Mammary epithelial cell (primary cell): ENCODE measurements at regions not wholly inside any gene's neighbourhood (a gene's known extent, or its start where the extent isn't known, plus 50 kb on each side); places are given as distances from the start of the nearest gene placed in this dataset.

Experiments
- CTCF ChIP-seq, 2 donors: IDR thresholded peaks in 1 of 2; conservative IDR thresholded peaks in 1 of 2; 2 replicates each; pipeline ENCODE4 v1.5.1; 2011 to 2012; ENCODE audit warnings: inconsistent platforms in 2 of 2, low read length in 2 of 2, mild to moderate bottlenecking in 2 of 2, control low read depth in 1 of 2, low read depth in 1 of 2; ENCODE audit not compliant: insufficient read depth in 1 of 2; ENCODE audit errors: extremely low read depth in 1 of 2
- EZH2 ChIP-seq: IDR thresholded peaks from 2 replicates; pipeline ENCODE4 v1.6.1; 2012; ENCODE audit warnings: low read length, inconsistent platforms, borderline replicate concordance

GRCh38 chr12:25781232-25781631, 177.2 kb upstream of the RASSF8 start:
- TF ChIP-seq CTCF (conservative IDR thresholded peaks at IDR 0.05 in 1 of 2, IDR thresholded peaks at IDR 0.05 in 1 of 2; ENCODE audit: extremely low read depth in 1 of 2, insufficient read depth in 1 of 2, low read depth in 1 of 2, low read length in 2 of 2) (no peak), EZH2 (no peak)
